Middle frontal gyrus (tissue), 1 donor: ENCODE measurements at regions not wholly inside any gene's neighbourhood (a gene's known extent, or its start where the extent isn't known, plus 50 kb on each side); places are given as distances from the start of the nearest gene placed in this dataset.
"Not testable (repeated sequence)": the region's sequence is repeated elsewhere in the genome, so short reads cannot be mapped to it uniquely, and the experiment has no call there.

Source experiments
- DNase-seq: peaks from one replicate; pipeline ENCODE4 v3.0.0-alpha.2; 2015; ENCODE audit warnings: low spot score; ENCODE audit errors: extremely low spot score

- no peak for DNase-seq
These were observed 188.2 kb upstream of the ZNF804A start for GRCh38 chr2:184410160-184410559.

GRCh38 chr2:184413221-184413620 is 185.1 kb upstream of the ZNF804A start:
- no peak for DNase-seq

GRCh38 chr2:184413671-184414229 is 184.6 kb upstream of the ZNF804A start:
- DNase-seq = no peak

- DNase-seq = no peak
These were observed 182.0 kb upstream of the ZNF804A start for GRCh38 chr2:184416146-184416913.

- DNase-seq = no peak
These were observed 178.6 kb upstream of the ZNF804A start for GRCh38 chr2:184419744-184420143.

GRCh38 chr2:184421456-184421855 is 176.9 kb upstream of the ZNF804A start:
- not testable (repeated sequence) for DNase-seq

- DNase-seq = no peak
These were observed 173.2 kb upstream of the ZNF804A start for GRCh38 chr2:184425083-184425482.

GRCh38 chr2:184444217-184444616 is 154.1 kb upstream of the ZNF804A start:
- DNase-seq = no peak

- DNase-seq = no peak
These were observed 153.6 kb upstream of the ZNF804A start for GRCh38 chr2:184444623-184445223.

- no peak for DNase-seq
These were observed 148.6 kb upstream of the ZNF804A start for GRCh38 chr2:184449760-184450159.

- DNase-seq = no peak
These were observed 145.4 kb upstream of the ZNF804A start for GRCh38 chr2:184452907-184453306.

GRCh38 chr2:184455624-184456023 is 142.7 kb upstream of the ZNF804A start:
- DNase-seq = no peak

GRCh38 chr2:184456693-184457092 is 141.6 kb upstream of the ZNF804A start:
- DNase-seq = not testable (repeated sequence)

- no peak for DNase-seq
These were observed 135.0 kb upstream of the ZNF804A start for GRCh38 chr2:184463102-184463865.

- no peak for DNase-seq
These were observed 134.5 kb upstream of the ZNF804A start for GRCh38 chr2:184463866-184464248.

GRCh38 chr2:184468826-184469225 is 129.5 kb upstream of the ZNF804A start:
- DNase-seq = no peak

GRCh38 chr2:184472481-184472880 is 125.8 kb upstream of the ZNF804A start:
- no peak for DNase-seq

GRCh38 chr2:184481865-184482264 is 116.5 kb upstream of the ZNF804A start:
- DNase-seq = no peak

- no peak for DNase-seq
These were observed 99.4 kb upstream of the ZNF804A start for GRCh38 chr2:184498936-184499335.

GRCh38 chr2:184504252-184504651 is 94.1 kb upstream of the ZNF804A start:
- no peak for DNase-seq

- DNase-seq = no peak
These were observed 91.1 kb upstream of the ZNF804A start for GRCh38 chr2:184507254-184507653.

GRCh38 chr2:184517402-184517801 is 80.9 kb upstream of the ZNF804A start:
- no peak for DNase-seq
